NCI-H2227 (cell line): ENCODE measurements at regions not wholly inside any gene's neighbourhood (a gene's known extent, or its start where the extent isn't known, plus 50 kb on each side); places are given as distances from the start of the nearest gene placed in this dataset.
"Not testable (repeated sequence)": the region's sequence is repeated elsewhere in the genome, so short reads cannot be mapped to it uniquely, and the experiment has no call there.

ENCODE experiments used
- DNase-seq: peaks from one replicate; lab custom pipeline; 2025; ENCODE audit not compliant: unreplicated experiment; lab: John Stamatoyannopoulos, UW

DNA sequence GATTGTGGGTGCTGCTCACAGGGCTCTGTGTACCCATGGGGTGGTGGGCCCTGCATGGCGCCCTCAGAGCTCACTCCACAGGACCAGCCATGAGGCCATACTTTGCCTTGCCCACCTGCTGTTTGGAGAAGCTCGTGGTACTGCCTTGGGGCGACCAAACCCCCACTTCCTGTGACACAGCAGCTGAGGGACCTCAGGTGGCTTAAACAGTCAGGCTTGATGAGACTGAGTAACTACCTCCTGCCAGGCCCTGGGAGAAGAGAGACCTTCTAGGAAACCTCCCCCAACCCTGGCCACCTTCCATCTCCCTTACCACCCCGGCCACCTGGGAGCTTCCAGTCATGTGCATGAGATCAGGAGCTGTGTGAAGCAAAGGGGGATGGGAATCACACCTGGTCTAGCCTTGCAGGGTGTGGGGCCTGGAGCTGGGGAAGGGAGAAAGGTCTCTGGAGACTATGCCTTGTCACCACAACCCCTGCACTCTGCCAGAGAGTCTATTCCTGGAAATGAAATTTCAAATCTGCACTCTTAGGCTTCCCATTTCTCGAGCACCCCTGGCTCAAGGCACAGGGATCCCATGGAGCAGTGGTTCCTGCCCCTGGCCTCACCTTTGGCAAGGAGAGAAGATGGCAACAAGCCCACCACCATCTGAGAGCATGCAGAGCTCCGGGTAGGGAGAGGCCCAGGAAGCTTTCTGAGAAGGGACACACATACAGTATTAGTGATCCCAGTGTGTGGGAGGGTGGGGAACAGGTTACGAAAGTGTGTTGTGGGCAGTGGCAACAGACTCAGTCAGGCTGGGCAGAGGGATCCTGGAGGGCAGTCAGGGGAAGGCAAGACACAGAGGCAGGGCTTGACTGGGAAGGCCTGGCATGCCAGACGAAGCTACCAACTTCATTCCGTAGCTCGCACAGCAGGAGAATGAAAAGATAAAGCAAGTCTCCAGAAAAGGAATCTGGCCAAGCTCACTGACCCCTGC lies 125.0 kb downstream of the URI1 start:
- DNase-seq: no peak

DNA sequence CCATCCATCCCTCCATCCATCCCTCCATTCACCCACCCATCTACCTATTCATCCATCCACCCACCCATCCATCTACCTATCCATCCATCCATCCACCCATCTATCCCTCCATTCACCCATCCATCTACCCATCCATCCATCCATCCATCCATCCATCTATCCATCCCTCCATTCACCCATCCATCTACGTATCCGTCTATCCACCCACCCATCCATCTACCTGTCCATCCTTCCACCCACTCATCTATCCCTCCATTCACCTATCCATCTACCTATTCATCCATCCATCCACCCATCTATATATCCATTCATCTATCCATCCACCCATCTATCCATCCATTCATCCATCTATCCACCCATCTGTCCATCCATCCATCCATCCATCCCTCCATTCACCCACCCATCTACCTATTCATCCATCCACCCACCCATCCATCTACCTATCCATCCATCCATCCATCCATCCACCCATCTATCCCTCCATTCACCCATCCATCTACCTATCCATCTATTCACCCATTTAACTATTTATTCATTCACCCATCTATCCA lies 126.0 kb downstream of the URI1 start:
- not testable (repeated sequence) for DNase-seq

DNA sequence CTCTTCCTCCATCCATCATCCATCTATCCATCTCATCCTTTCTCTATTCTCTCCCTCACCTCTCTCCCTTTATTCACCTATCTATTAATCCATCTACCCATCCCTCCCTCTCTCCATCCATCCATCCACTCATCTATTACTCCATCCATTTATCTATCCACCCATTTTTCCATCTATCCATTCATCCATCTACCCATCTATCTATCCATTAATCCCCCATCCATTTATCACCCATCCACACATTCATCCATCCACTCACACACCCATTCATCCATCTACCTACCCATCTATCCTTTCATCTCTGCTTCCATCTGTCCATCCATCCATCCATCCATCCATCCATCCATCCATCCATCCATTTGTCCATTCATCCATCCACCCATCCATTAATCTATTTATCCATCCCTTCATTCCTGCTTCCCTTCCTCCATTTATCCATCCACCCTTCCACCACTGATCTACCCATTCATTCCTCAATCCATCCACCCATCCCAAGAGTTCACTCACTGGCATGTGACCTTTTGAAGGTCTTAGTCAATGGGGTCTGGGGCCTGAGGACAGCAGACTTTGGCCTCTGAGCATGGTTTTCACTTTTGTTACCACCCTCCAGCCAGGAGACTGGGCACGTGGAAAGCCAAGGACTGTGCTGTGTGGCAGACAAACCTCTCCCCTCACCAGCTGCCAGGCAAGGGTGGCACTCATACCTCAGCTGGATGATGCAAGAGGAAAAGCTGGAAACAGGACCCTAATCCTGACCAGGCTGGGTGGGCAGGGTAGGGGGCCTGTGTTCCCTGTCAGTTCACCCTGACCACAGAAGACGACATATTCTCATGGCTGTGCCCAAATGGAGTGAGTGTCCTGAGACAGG lies 126.7 kb downstream of the URI1 start:
- DNase-seq: no peak

- DNase-seq: no peak
Measured at GRCh38 chr19:30069535-30070197, 127.6 kb downstream of the URI1 start.

- DNase-seq: no peak
Measured at GRCh38 chr19:30070198-30070967, 128.3 kb downstream of the URI1 start.

DNA sequence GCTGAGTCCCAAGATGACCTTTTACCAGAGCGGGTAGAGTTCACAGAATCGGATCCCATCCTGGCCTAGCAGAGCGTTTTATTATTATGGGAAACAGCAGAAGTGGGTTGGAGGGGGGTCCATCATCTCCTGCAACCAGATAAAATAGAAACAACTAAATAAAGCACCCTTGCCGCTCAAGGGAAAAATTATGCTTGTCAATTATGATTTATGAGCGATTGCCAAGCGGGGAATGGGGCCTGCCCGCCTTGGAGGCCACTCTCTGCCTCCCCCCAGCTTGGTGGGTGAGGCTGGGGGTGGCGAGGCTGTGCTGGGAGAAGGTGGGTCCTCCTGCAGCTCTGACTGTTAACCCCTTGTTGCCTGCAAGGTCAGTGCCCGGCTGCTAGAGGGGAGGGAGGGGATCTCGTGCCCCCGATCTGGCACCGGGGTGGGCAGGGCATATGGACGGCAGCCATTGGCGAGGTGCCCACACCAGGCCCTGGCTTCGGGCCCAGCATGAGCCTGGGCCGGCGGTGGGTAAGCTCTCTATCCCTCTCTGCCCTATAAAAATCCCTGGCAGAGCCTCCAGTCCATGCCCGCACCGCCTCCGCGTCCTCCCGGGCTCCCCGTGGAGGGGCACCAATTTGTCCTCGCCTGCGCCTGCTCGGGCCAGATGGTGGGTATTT lies 129.1 kb downstream of the URI1 start:
- peak; percentile 43 for DNase-seq

GRCh38 chr19:30071871-30072270 lies 129.8 kb downstream of the URI1 start:
- no peak for DNase-seq

DNA sequence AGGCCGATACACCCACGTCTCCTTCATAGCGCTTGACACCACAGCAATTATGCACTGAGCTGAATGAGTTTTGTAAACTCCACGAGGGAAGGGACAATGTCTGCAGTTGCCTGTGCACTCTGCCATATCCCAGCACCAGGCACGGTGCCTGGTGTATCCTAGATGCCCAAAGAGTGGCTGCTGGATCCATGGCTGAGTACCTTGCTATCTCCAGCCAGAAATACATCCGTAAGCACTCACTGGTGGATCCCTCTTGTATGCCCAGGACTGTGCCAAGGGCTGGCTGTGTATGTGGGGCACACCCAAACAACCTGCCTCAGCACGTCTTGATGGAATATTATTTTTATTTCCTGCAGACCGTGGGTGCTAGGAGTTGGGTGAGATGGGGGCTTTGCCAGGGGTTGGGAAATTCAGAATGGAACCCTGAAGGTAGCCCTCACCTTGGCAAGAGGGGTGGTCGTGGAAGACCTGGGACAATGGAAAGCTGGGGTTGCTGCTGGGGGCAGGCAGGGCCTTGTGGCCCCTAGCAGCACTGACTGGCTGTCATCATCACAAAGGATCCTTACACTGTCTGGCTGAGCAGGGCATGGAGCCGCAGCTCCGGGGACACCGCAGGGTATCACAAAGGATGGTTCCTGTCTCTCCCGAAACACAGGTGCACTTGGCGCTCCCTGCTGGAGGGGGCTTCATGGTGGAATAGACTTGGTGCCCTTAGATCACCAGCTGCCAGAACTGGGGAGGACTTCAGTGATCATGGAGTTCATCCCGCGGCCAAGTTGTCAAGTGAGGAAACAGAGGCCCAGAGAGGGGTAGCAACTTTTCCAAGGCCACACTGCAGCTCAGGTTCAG lies 131.3 kb downstream of the URI1 start:
- DNase-seq: no peak

DNA sequence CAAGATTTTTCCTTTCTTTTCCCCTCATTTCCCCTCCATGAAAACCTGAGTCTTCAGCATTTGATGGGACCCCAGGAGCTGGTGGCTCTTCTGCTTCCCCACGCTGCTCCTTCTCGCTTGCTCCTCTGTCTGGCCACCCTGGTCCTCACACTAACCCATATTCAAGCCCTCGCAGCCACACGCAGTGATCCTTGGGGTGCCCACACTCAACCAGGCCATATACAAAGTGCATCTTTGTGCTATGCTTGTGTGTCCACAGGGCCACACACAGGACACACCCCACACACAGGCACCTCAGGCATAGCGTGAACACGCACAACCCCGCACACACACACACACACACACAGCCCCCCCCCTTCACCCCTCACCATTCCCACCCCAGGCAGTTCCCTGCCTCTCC lies 132.1 kb downstream of the URI1 start:
- DNase-seq: no peak

DNA sequence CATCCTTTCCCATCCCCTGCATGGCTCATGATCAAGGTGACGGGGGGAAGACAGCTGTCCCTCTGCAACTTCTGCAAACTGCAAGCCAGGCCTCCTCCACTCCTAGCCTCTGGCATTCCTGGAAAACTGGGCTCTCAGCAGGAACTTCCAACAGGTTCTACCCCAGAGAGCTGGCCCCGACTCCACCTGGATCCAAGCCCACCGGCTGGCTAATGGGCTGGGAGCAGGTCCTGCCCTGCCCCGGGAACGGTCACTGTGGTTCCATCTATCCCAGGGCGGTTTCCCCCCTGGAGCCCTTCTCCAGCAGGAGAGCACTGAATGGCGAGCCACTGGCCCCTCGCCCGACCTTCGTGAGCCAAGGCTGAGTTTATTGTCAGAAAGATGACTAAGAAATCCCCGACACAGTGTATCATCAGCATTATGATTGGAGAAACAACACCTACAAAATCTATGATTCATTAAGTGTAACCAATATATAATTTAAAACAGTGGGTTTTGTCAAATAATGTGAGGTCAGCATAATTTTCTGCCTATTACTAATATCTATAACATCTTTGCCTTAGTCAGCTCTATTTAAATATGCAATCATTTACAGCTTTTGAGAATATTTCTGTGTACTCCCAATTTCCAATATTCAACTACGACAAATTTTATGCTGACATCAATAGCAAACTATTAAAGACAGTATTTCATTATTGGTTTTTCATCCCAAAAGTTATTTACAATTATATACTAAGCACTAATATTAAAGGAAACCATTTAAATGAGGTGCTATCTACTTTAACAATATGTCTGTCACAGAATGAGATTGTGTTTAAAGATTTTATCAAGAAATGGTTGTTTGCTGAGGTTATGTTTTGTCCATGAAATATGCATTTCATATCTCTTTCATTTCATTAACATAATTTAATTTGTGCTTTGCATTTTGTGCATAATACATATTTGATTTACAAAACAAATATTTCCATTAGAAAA lies 133.0 kb downstream of the URI1 start:
- DNase-seq: no peak

DNA sequence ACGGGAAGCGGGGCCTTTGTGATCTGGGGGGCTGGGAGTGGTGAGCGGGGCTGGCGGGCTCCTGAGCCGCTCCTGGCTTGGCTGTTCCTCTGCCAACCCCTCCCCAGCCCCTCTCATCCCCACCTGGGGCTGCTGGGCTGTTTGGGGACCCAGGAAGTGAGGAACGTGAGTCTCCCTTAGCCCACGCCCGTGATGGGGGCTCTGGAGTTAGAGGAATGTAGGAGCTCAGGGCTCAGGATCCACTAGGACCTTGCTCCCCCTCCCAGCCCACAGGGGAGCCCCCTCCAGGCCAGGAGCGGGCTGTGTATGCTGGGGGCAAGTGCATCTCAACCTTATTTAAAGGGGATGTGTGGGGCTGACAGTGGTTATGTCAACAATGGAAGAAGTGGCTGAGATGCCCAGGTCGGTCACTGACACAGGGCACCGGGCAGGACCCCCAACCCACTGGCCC lies 134.1 kb downstream of the URI1 start:
- DNase-seq: no peak

DNA sequence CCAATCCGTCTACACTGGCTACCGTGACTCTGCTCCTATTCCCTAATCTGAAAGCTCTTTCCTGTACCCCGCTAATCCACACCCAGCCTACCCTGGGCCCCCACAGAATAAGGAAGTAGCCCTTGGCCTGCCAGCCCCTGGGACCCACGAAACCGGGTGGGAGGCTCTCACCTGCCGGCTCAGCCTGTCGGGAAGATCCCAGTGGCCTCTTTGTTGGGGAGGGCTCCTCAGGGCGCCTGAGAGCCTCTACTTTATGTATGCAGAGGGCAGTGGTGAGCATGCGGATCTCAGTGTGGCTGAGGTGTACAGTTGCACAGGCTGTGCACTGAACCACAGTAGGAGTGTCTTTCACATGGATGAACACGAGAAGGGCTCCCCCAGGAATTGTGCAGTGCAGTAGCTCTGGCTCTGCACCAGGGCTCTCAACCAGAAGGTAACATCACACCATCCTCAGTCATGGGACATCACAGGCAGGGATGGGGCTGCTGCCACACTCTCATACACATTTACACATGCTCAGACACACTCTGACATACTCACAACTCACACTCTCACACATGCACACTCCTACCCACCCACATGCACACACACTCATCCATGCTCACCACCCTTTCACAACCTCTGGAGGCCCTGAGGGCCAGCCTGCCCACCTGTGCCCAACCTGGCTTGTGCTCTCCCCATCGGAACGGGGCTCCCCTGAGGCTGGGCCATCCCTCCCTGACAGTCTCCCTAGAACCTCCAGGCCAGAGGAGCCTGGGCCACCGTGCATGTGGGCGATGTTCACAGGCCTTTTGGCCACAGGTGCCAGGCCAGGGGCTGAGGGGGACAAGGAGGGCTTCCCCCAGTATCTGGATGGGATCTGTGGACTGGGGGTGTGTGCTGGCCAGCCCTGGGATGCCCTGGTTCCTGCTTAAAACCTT lies 135.0 kb downstream of the URI1 start:
- no peak for DNase-seq

DNA sequence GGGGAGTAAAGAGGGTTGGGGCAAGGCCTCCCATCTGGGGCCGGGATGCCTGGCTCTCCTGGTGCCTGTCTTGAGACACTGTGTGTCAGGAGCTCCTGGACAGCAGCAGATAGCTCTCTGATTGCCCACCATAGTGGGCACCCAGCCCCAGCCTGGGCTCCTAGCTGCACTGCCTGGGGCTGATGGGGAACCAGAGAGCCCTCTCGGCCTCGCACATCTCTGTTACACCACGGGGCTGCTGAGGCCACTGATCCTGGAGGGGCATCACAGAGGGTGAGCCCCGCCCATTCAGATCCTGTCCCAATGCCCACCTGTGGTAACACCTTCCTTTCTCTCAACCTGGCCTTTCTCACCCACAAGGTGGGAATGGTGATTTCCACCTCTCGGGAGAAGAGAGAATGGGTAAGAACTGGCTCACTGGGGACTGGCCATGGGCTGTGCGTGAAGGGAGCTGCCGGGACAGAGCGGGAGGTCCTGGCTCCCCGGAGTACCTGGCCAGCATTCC lies 135.9 kb downstream of the URI1 start:
- no peak for DNase-seq

DNA sequence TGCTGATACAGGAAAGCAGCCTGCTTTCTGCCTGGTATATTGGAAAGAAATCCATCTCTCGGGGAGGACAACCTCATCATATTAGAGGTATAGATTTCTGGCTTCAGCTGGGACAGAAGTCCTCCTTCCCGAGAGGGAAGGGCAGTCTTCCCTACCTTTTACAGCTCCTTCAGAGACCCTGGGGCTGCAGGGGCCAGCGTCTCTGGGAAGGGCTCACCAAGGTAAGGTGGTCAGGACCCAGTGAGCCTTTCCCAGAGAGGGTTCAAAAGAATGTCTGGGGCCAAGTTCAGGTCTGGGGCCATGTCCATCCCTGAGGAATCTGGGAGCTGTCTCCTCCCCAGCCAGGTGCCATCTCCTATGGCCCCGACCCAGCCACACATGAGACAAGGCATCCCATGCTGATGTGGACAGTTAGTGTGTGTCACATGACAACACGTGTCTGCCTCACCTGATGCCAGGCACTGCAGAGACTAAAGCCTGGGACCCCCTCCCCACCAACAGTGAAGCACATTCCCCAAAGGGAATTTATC lies 136.4 kb downstream of the URI1 start:
- DNase-seq: no peak

DNA sequence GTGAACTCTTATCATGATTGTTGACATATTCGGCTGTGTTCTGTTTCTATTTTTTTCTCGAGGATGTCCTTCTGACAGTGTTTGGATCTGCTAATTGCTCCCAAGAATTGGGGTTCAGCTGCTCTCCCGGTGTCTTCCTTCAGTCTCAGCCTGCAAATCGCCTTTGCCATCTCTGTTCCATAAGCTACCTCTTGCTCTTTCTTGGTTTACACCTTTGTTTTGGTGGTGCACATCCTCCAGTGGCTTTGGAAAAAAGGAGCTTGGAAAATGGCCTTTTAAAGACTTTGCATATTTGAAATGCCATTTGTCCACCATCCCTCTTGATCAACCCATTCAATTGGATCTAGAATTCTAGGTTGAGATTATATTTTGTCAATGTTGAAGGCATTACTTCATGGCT lies 137.2 kb downstream of the URI1 start:
- DNase-seq: no peak

GRCh38 chr19:30082168-30082567 lies 140.1 kb downstream of the URI1 start:
- DNase-seq: no peak
